ENCODE measurements at regions not wholly inside any gene's neighbourhood (a gene's known extent, or its start where the extent isn't known, plus 50 kb on each side); places are given as distances from the start of the nearest gene placed in this dataset.
A peak's percentile ranks its signal among the peaks of the same experiment; 100 is the strongest.

- ATAC-seq = no peak
- 66 to 75% methylated on average over 5 to 6 of the region's 6 CpGs for WGBS, 2 donors (ENCODE audit: low coverage in 1 of 2)
- Histone ChIP-seq H3K27ac (no peak overlapping the region), H3K27me3 (no peaks in the 10 kb centered on the region), H3K4me1 (peaks cover 2 to 8% (median 4%) of the 10 kb centered on the region in 3 donors), H3K4me3 (no peak overlapping the region), H3K9me3 (no peaks in the 10 kb centered on the region), H3K36me3 (peaks cover 0 to 6% of the 10 kb centered on the region in 2 donors)
- TF ChIP-seq POLR2AphosphoS5 (IDR thresholded peaks at IDR 0.05) = no peak
- no peak for TF ChIP-seq POLR2A (IDR thresholded peaks at IDR 0.05)
- no peak for TF ChIP-seq EP300 (IDR thresholded peaks at IDR 0.05)
- TF ChIP-seq, protein P1, sequence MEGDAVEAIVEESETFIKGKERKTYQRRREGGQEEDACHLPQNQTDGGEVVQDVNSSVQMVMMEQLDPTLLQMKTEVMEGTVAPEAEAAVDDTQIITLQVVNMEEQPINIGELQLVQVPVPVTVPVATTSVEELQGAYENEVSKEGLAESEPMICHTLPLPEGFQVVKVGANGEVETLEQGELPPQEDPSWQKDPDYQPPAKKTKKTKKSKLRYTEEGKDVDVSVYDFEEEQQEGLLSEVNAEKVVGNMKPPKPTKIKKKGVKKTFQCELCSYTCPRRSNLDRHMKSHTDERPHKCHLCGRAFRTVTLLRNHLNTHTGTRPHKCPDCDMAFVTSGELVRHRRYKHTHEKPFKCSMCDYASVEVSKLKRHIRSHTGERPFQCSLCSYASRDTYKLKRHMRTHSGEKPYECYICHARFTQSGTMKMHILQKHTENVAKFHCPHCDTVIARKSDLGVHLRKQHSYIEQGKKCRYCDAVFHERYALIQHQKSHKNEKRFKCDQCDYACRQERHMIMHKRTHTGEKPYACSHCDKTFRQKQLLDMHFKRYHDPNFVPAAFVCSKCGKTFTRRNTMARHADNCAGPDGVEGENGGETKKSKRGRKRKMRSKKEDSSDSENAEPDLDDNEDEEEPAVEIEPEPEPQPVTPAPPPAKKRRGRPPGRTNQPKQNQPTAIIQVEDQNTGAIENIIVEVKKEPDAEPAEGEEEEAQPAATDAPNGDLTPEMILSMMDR (IDR thresholded peaks at IDR 0.05) = no peak
These were observed 89.3 kb upstream of the EDEM3 start for GRCh38 chr1:184843732-184844495.

- no peak for ATAC-seq
- Histone ChIP-seq H3K36me3 (peaks cover 0 to 6% of the 10 kb centered on the region in 2 donors), H3K4me3 (no peak overlapping the region), H3K4me1 (peaks cover 26 to 38% (median 35%) of the 10 kb centered on the region in 3 donors), H3K27ac (no peak overlapping the region), H3K9me3 (no peaks in the 10 kb centered on the region), H3K27me3 (no peaks in the 10 kb centered on the region)
- WGBS, 2 donors (ENCODE audit: low coverage in 1 of 2) = 82 to 90% methylated on average over 2 of the region's 2 CpGs
- TF ChIP-seq, protein P1 (IDR thresholded peaks at IDR 0.05) = no peak
- TF ChIP-seq POLR2A (IDR thresholded peaks at IDR 0.05) = no peak
- TF ChIP-seq POLR2AphosphoS5 (IDR thresholded peaks at IDR 0.05) = no peak
- no peak for TF ChIP-seq EP300 (IDR thresholded peaks at IDR 0.05)
These were observed 85.9 kb upstream of the EDEM3 start for GRCh38 chr1:184840596-184840995.

- H3K27me3 ChIP-seq = no peaks in the 10 kb centered on the region
- peak; percentile 95 for ATAC-seq
- TF ChIP-seq, protein P1 (IDR thresholded peaks at IDR 0.05) = peak in 1 of 4 experiments; percentile 7
- no peak for TF ChIP-seq EP300 (IDR thresholded peaks at IDR 0.05)
- no peak for TF ChIP-seq POLR2A (IDR thresholded peaks at IDR 0.05)
- TF ChIP-seq POLR2AphosphoS5 (IDR thresholded peaks at IDR 0.05) = peak; percentile 76
- H3K4me1 ChIP-seq = peaks cover 26 to 38% (median 35%) of the 10 kb centered on the region in 3 donors
- H3K36me3 ChIP-seq = peaks cover 0 to 3% of the 10 kb centered on the region in 2 donors
- H3K27ac ChIP-seq = peak overlapping the region; percentile 67 to 79 (median 78)
- H3K4me3 ChIP-seq = no peak overlapping the region
- no peaks in the 10 kb centered on the region for H3K9me3 ChIP-seq
- WGBS, 2 donors (ENCODE audit: low coverage in 1 of 2) = 0% methylated on average over 2 of the region's 2 CpGs
These were observed 83.9 kb upstream of the EDEM3 start for GRCh38 chr1:184838504-184838951.

DNA sequence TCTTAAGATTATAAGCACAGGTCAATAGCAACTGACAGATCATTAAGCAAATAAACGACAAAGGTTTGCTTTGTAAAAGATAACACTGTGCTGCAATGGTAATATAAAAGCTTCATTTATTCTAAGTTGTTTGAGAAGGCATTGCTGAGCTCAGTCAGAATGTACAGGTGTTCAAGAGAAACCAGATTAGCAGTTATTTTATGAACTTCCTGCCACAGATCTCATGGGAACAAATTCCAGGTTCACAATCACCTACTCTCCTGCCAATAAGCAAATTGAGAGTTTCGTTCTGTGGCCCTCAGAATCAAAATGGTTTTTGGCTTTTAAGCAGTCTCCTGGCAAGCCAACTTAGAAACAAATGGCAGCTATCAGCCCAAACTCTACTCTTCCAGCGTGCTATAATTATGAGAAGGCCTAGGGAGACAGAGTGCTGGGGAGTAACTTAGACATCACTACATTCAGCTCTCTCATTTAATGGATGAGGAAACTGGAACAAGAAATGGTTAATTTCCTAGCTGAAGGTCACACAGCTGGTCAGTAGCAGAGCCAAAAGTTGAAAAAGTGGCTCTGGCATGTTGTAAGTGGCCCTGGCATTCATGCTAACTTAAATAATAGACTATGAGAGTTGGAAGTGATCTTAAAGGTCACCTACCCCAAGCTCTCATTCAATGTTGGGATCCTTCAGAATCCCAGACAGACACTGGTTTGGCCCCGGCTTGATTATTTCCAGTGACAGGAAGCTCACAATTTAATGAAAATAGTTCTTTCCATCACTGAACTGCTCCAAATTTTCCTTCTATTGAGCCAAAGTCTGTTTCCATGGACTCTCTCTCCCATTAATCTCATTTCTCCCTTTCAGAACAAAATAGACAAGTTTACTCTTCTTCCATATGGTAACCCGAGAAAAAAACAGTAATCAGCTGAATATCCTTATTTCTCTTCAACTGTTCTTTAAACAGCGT lies 82.6 kb upstream of the EDEM3 start:
- H3K9me3 ChIP-seq = no peaks in the 10 kb centered on the region
- 39 to 49% methylated on average over 5 of the region's 6 CpGs for WGBS, 2 donors (ENCODE audit: low coverage in 1 of 2)
- no peak for ATAC-seq
- peaks cover 26 to 38% (median 35%) of the 10 kb centered on the region in 3 donors for H3K4me1 ChIP-seq
- no peaks in the 10 kb centered on the region for H3K27me3 ChIP-seq
- no peak overlapping the region for H3K4me3 ChIP-seq
- H3K36me3 ChIP-seq = peaks cover 0 to 8% of the 10 kb centered on the region in 2 donors
- H3K27ac ChIP-seq = peak overlapping the region; percentile 67 to 79 (median 78)
- TF ChIP-seq, protein P1 (IDR thresholded peaks at IDR 0.05) = no peak
- TF ChIP-seq POLR2AphosphoS5 (IDR thresholded peaks at IDR 0.05) = peak; percentile 28

Data from gastroesophageal sphincter (tissue), 4 donors.